ENCODE measurements at regions not wholly inside any gene's neighbourhood (a gene's known extent, or its start where the extent isn't known, plus 50 kb on each side); places are given as distances from the start of the nearest gene placed in this dataset.
"Not testable (repeated sequence)": the region's sequence is repeated elsewhere in the genome, so short reads cannot be mapped to it uniquely, and the experiment has no call there.

GRCh38 chr13:26895808-26896466 is 135.4 kb upstream of the GPR12 start:
- no peak for DNase-seq (ENCODE audit: low spot score)

- DNase-seq (ENCODE audit: low spot score): no peak
Measured at GRCh38 chr13:26895081-26895807, 134.7 kb upstream of the GPR12 start.

GRCh38 chr13:26888632-26889031 is 128.0 kb upstream of the GPR12 start:
- no peak for DNase-seq (ENCODE audit: low spot score)

- DNase-seq (ENCODE audit: low spot score): no peak
Measured at GRCh38 chr13:26887594-26887993, 127.0 kb upstream of the GPR12 start.

GRCh38 chr13:26883613-26884257 is 123.1 kb upstream of the GPR12 start:
- DNase-seq (ENCODE audit: low spot score): no peak

GRCh38 chr13:26882731-26883130 is 122.1 kb upstream of the GPR12 start:
- DNase-seq (ENCODE audit: low spot score): no peak

- DNase-seq (ENCODE audit: low spot score): peak; percentile 23
Measured at GRCh38 chr13:26881154-26881553, 120.6 kb upstream of the GPR12 start.

GRCh38 chr13:26880735-26881134 is 120.1 kb upstream of the GPR12 start:
- no peak for DNase-seq (ENCODE audit: low spot score)

GRCh38 chr13:26878438-26878837 is 117.9 kb upstream of the GPR12 start:
- no peak for DNase-seq (ENCODE audit: low spot score)

- no peak for DNase-seq (ENCODE audit: low spot score)
Measured at GRCh38 chr13:26873386-26873698, 112.8 kb upstream of the GPR12 start.

- peak; percentile 7 for DNase-seq (ENCODE audit: low spot score)
Measured at GRCh38 chr13:26872525-26873385, 112.2 kb upstream of the GPR12 start.

GRCh38 chr13:26867451-26868091 is 107.0 kb upstream of the GPR12 start:
- DNase-seq (ENCODE audit: low spot score): no peak

GRCh38 chr13:26864576-26864975 is 104.0 kb upstream of the GPR12 start:
- DNase-seq (ENCODE audit: low spot score): no peak

GRCh38 chr13:26861941-26862340 is 101.4 kb upstream of the GPR12 start:
- DNase-seq (ENCODE audit: low spot score): no peak

GRCh38 chr13:26855921-26856320 is 95.3 kb upstream of the GPR12 start:
- no peak for DNase-seq (ENCODE audit: low spot score)

GRCh38 chr13:26855071-26855470 is 94.5 kb upstream of the GPR12 start:
- DNase-seq (ENCODE audit: low spot score): no peak

- no peak for DNase-seq (ENCODE audit: low spot score)
Measured at GRCh38 chr13:26853323-26853722, 92.7 kb upstream of the GPR12 start.

GRCh38 chr13:26847281-26847680 is 86.7 kb upstream of the GPR12 start:
- DNase-seq (ENCODE audit: low spot score): no peak

- DNase-seq (ENCODE audit: low spot score): not testable (repeated sequence)
Measured at GRCh38 chr13:26845063-26845462, 84.5 kb upstream of the GPR12 start.

GRCh38 chr13:26839682-26840081 is 79.1 kb upstream of the GPR12 start:
- no peak for DNase-seq (ENCODE audit: low spot score)

GRCh38 chr13:26838821-26839220 is 78.2 kb upstream of the GPR12 start:
- no peak for DNase-seq (ENCODE audit: low spot score)

GRCh38 chr13:26837997-26838396 is 77.4 kb upstream of the GPR12 start:
- no peak for DNase-seq (ENCODE audit: low spot score)

Measured in H4 (cell line).